Mesodermal cell (in vitro differentiated cells): ENCODE measurements at regions not wholly inside any gene's neighbourhood (a gene's known extent, or its start where the extent isn't known, plus 50 kb on each side); places are given as distances from the start of the nearest gene placed in this dataset.

ENCODE experiments used
- H3K27ac ChIP-seq: 2 replicates; pipeline ENCODE4 v1.7.0; 2013; ENCODE audit warnings: mild to moderate bottlenecking, low read depth, low read length, moderate library complexity; ENCODE audit not compliant: severe bottlenecking
- H3K36me3 ChIP-seq: 2 replicates; pipeline ENCODE4 v1.7.1; 2013; ENCODE audit warnings: mild to moderate bottlenecking, low read length, moderate library complexity; ENCODE audit not compliant: control insufficient read depth, insufficient read depth
- H3K4me1 ChIP-seq: one replicate; pipeline ENCODE4 v1.7.1; 2013; ENCODE audit warnings: mild to moderate bottlenecking, low read length; ENCODE audit not compliant: insufficient read depth, control insufficient read depth, poor library complexity, severe bottlenecking
- H3K4me3 ChIP-seq: 2 replicates; pipeline ENCODE4 v1.7.0; 2013; ENCODE audit warnings: low read length, control low read depth, mild to moderate bottlenecking; ENCODE audit not compliant: insufficient read depth, poor library complexity, severe bottlenecking; ENCODE audit errors: extremely low read depth
- H3K9me3 ChIP-seq: 2 replicates; pipeline ENCODE4 v1.7.1; 2013; ENCODE audit warnings: mild to moderate bottlenecking, low read length, moderate library complexity; ENCODE audit not compliant: control insufficient read depth
- WGBS, 2 experiments: methylation state at CpG; one replicate each; pipeline ENCODE4 v1.1.5; 2013; ENCODE audit warnings: missing lambda C conversion rate in 2 of 2; ENCODE audit not compliant: insufficient coverage in 2 of 2; 5-methylcytosine and 5-hydroxymethylcytosine counted together

DNA sequence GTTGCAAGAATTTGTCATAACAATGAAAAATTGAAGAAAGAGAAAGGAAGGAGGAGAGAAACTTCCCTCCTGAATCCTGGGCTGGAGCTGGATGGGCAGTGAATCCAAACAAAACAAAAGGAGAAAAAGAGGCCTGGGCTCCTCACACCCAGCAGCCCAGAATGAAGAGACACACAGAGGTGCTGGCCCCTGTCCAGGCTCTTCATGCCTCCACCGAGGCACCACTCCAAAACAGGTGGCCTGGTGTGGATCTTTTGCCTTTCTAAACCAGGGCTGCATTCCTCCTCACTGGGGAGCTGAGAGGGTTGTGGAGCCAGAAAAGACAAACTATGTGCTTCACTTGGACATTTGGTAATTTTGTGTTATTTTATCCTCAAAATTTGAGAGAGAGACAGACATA is 76.0 kb downstream of the FAM124B start:
- Histone ChIP-seq H3K4me3 (no peak overlapping the region), H3K27ac (no peak overlapping the region), H3K9me3 (no peaks in the 10 kb centered on the region), H3K4me1 (no peaks in the 10 kb centered on the region), H3K36me3 (no peaks in the 10 kb centered on the region)
- 0% methylated on average over 1 of the region's 1 CpG; no CpG with 5 or more reads in 1 of the 2 experiments for WGBS, 2 experiments

DNA sequence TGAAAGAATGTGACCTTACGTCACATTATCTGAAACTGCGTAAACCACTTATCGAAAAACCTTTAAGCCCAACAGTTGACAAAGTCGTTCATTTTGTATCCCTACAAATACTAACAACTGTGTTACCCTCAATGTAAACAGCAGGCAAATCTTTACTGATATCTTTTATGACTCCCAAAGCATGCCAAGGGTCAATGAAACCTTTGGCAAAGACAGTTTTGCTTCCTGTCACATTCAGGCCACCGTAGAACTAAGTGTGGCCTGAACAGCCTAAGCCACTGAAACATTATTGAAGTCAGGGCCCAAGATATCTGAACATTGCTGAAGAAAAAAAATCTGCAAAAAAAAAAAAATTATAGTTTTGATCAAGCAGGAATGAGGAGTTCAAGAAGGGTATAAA is 77.3 kb downstream of the FAM124B start:
- Histone ChIP-seq H3K9me3 (no peaks in the 10 kb centered on the region), H3K36me3 (no peaks in the 10 kb centered on the region), H3K4me3 (no peak overlapping the region), H3K4me1 (no peaks in the 10 kb centered on the region), H3K27ac (no peak overlapping the region)
- WGBS, 2 experiments: 88 to 94% methylated on average over 5 of the region's 5 CpGs

DNA sequence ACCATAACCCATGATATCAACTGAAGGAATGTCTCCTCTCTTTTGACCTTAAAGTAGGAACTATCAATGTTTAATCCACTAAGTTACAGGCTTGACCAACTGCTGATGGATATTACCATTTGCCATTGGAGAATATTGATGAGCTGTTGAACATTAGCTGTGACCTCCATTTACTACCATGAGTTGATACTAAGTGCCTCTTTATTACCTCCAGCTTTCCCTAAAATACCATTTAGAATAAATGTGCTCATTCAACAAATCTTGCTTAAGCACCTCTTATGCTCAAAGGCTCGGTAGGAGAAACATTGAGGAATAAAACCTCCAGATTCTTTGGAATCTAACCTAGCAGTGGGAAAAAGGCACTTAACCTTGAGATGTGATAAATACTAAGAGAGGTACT is 81.2 kb downstream of the FAM124B start:
- 80% methylated on average over 1 of the region's 1 CpG; no CpG with 5 or more reads in 1 of the 2 experiments for WGBS, 2 experiments
- no peak overlapping the region for H3K27ac ChIP-seq

DNA sequence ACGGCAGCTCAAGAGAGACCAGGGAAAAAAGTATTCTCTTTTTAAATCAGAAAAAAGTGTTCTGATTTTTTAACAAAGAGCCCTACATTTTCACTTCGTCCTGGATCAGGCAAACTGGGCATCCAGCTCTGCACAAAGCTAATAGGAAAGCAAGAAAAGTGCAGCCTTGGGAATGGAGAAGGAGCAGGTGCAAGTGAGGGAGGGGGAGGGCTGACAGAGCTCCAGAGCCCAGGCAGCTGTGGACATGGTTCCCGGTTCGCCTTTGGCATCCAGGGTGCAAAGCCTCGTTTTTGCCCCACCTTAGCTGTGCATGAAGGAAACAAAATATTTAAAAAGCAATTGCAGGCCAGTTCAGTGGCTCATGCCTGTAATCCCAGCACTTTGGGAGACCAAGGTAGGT is 82.2 kb downstream of the FAM124B start:
- Histone ChIP-seq H3K4me1 (no peaks in the 10 kb centered on the region), H3K4me3 (no peak overlapping the region), H3K36me3 (no peaks in the 10 kb centered on the region), H3K9me3 (no peaks in the 10 kb centered on the region), H3K27ac (no peak overlapping the region)
- 80 to 81% methylated on average over 3 to 4 of the region's 5 CpGs for WGBS, 2 experiments

More for the DNA sequence above, 81.2 kb downstream of the FAM124B start:
- H3K4me3 ChIP-seq: no peak overlapping the region
- no peaks in the 10 kb centered on the region for H3K36me3 ChIP-seq
- H3K4me1 ChIP-seq: no peaks in the 10 kb centered on the region
- no peaks in the 10 kb centered on the region for H3K9me3 ChIP-seq

DNA sequence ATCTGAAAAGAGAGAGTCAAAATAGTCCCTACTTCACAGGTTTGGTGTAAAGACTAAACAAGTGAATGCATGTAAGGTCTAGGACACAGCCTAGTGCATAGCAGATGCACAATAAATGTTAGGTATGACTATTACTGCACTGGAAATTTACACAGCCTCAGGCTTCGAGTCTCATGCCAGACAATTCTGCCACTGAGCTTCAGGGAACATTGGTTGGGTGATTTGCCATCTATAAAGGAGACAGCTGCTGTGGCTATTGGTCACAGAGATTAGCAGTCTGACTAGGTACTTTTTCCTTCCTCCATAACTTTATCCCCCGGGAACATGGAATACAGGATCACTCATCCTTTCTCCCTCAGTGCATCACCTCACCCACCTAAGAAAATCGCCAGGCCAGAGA is 89.2 kb downstream of the FAM124B start:
- WGBS, 2 experiments: 80 to 85% methylated on average over 1 to 3 of the region's 3 CpGs
- H3K4me1 ChIP-seq: no peaks in the 10 kb centered on the region

DNA sequence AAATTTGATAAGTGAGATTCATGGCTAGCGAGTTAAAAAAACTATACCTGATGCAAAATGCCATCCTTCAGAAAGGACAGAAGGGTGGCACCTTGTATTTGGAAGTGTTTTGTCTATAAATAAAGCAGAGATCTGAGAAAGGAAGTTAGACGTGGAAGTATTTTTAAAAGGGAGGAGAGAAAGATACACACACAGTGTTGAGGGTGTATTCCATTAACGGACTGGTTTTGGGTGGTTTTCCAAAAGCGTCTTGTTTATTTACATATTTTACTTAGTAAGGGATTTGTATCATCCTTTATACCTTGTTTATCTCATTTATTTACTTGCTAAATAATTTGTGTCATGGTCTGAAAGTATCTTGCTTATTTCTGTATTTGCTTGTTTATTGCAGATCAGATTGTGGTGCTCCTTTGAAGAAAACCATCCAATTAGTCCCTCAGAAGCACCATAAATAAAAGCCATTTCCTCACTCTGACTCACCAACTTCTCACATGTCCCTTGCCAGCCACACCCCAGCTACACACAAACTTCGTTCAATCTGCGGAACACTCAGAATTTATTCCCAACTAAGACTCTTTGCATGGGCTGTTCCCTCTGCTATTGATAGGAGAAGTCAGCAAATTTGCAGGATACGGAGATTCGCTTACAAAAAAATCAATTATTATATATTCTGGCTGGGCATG is 90.8 kb downstream of the FAM124B start:
- 90% methylated on average over 3 of the region's 8 CpGs; no CpG with 5 or more reads in 1 of the 2 experiments for WGBS, 2 experiments
- Histone ChIP-seq H3K36me3 (no peaks in the 10 kb centered on the region), H3K4me1 (no peaks in the 10 kb centered on the region), H3K4me3 (no peak overlapping the region), H3K27ac (no peak overlapping the region), H3K9me3 (no peaks in the 10 kb centered on the region)

More for the DNA sequence above, 89.2 kb downstream of the FAM124B start:
- Histone ChIP-seq H3K27ac (no peak overlapping the region), H3K36me3 (no peaks in the 10 kb centered on the region), H3K9me3 (no peaks in the 10 kb centered on the region), H3K4me3 (no peak overlapping the region)

- H3K36me3 ChIP-seq: no peaks in the 10 kb centered on the region
- no peak overlapping the region for H3K27ac ChIP-seq
- H3K4me1 ChIP-seq: no peaks in the 10 kb centered on the region
- H3K4me3 ChIP-seq: no peak overlapping the region
- WGBS, 2 experiments: 91 to 96% methylated on average over 3 to 4 of the region's 4 CpGs
- no peaks in the 10 kb centered on the region for H3K9me3 ChIP-seq
Observed at GRCh38 chr2:224309176-224309575, 92.7 kb downstream of the FAM124B start.

DNA sequence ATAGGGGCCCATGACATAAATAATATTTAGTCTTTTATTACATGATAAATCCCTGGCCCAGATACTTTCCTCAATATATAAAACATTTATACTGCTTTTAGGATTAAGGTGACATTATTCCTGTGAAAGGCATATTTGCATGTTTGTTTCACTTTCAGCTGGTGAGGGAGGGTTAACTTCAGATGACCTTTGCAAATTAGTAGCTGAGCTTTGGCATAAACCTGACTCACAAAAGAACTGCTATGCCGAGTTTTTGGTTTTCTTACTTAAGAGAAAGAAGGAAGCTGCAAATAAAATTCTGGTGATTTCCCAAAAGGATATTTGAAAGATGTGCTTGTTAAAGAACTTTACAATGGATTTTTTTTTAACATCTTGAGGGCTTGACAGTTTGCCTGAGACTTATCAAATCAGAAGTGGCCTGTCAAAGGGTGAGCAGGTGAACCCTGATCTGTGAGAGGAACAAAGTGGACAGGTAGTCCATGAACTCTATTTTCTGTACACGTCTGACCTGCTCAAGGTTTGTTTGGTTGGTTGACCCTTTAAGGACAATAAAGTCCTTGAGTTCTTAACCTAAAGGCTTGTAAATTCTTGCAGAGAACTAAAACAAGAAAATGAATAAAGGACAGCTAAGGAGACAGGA is 93.5 kb downstream of the FAM124B start:
- H3K4me3 ChIP-seq: no peak overlapping the region
- 46 to 90% methylated on average over 1 to 2 of the region's 2 CpGs for WGBS, 2 experiments
- H3K36me3 ChIP-seq: no peaks in the 10 kb centered on the region
- H3K9me3 ChIP-seq: no peaks in the 10 kb centered on the region
- H3K4me1 ChIP-seq: no peaks in the 10 kb centered on the region
- H3K27ac ChIP-seq: no peak overlapping the region

DNA sequence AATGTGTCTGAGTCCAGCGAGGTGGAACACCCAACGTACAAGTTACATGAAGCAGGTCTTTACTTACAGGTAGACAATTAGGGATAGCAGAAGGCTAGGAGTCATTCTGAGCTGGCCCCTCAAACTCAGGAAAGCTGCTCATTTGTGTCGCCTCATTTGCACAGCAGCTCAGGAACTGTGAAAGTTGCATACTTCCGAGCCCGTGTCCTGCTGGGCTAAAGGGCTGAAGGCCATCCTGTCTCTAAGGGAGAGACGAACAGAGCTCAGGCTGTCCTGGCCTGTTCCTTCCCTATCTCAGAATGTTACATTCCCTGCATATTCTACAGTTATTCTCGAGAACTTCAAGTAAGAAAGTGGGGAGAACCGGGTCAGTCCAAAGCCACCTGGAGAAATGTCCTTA is 99.0 kb downstream of the FAM124B start:
- H3K4me1 ChIP-seq: no peaks in the 10 kb centered on the region
- H3K27ac ChIP-seq: no peak overlapping the region
- H3K4me3 ChIP-seq: no peak overlapping the region
- H3K9me3 ChIP-seq: no peaks in the 10 kb centered on the region
- H3K36me3 ChIP-seq: no peaks in the 10 kb centered on the region
- WGBS, 2 experiments: 76 to 81% methylated on average over 6 to 8 of the region's 8 CpGs

- Histone ChIP-seq H3K4me3 (no peak overlapping the region), H3K27ac (no peak overlapping the region), H3K36me3 (no peaks in the 10 kb centered on the region), H3K4me1 (no peaks in the 10 kb centered on the region), H3K9me3 (peaks cover 12% of the 10 kb centered on the region)
- WGBS, 2 experiments: 78 to 89% methylated on average over 3 to 4 of the region's 6 CpGs
Observed at GRCh38 chr2:224293976-224294375, 107.9 kb downstream of the FAM124B start.

DNA sequence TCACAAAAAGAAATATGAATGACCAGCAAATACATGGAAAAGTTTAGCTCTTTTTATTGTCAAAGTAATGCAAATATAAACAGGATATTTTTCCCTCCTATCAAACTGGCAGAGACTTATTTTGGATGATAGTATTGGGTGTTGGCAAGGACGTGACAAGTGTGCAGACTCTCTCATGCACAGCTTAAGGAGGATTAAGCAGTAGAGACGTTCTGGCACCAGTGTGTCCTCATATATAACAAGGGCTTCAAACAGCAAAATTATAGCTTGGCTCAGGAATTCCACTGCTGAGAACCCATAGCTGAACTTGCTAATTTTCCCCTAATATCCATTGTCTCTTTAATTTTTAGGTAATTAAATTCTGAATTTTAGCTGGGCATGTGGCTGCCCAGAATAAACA is 114.4 kb downstream of the FAM124B start:
- H3K4me3 ChIP-seq: no peak overlapping the region
- no CpG with 5 or more reads among the region's 2 CpGs for WGBS, 2 experiments
- H3K27ac ChIP-seq: no peak overlapping the region
- no peaks in the 10 kb centered on the region for H3K36me3 ChIP-seq
- no peaks in the 10 kb centered on the region for H3K9me3 ChIP-seq
- no peaks in the 10 kb centered on the region for H3K4me1 ChIP-seq
